Muscle of back (tissue), 3 donors: ENCODE measurements at regions not wholly inside any gene's neighbourhood (a gene's known extent, or its start where the extent isn't known, plus 50 kb on each side); places are given as distances from the start of the nearest gene placed in this dataset.

Experiments used
- DNase-seq, 3 donors: peaks; one replicate each; pipeline versions ENCODE4 v3.0.0 to v3.0.0-alpha.2; 2013

DNA sequence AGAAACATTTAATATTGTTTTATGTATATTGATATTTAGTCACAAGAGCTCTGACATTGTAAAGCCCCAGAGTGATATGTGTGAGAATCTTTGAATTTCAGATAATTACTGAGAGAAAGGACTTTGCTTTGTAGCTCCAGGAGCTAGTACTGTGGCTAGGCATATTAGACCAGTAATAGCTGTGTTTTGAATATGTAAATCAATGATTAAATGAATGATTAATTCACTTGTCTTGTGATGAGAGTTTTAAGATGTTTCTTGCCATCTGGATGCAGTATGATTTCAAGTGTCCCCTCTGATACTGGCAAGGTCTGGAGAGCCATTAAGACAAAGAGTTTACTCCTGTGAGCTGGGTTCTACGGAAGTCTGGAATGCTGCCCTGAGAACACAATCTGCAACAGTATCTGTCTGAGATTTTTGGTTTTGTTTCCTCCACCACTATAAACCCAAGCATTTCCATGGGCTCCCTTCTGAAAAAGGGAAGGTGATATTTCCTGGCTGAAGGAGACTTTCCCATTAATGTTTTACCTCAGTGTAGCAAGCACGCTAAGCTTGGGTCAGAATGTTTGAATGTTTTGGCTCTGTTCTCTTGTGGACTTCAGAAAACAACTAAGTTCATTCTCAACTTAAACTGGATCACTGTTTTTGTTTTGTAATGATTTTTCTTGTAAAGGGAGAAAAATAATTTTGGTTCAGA, 61.3 kb upstream of the BICC1 start:
- DNase-seq = peak in 1 of 3 donors; percentile 26

DNA sequence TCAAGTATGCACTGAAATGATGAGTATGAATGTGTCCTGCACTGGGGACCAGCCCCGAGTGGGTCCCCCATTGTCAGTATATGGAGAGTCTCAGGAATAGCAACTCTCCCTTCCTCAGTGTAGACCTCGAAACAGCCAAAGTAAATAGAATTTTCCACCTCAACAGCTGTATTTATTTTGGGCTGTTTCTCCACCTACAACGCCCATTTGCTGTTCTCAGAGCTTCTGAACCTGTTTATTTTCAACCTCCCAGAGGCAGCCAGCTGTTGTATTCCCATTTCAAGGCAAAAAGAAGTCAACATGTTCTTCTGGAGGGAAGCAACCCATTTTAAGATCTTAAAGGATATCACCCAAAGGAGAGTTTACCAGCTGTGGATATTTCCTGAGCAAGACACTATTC, 59.6 kb upstream of the BICC1 start:
- DNase-seq = no peak

DNA sequence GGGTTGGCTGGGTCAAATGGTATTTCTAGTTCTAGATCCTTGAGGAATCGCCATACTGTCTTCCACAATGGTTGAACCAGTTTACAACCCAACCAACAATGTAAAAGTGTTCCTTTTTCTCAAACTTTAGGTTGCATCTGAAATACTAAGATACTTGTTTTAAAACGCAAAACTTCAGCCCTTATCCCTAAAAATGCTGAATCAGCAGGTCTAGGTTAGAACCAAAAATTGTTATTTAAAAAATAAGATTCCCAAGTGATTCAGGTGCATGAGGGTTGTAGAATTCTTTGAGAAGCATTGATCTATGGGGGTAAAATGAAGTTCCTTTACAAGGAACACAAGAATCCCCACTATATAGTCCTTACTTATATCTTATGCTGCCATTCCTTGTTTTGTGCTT, 56.5 kb upstream of the BICC1 start:
- DNase-seq = no peak

DNA sequence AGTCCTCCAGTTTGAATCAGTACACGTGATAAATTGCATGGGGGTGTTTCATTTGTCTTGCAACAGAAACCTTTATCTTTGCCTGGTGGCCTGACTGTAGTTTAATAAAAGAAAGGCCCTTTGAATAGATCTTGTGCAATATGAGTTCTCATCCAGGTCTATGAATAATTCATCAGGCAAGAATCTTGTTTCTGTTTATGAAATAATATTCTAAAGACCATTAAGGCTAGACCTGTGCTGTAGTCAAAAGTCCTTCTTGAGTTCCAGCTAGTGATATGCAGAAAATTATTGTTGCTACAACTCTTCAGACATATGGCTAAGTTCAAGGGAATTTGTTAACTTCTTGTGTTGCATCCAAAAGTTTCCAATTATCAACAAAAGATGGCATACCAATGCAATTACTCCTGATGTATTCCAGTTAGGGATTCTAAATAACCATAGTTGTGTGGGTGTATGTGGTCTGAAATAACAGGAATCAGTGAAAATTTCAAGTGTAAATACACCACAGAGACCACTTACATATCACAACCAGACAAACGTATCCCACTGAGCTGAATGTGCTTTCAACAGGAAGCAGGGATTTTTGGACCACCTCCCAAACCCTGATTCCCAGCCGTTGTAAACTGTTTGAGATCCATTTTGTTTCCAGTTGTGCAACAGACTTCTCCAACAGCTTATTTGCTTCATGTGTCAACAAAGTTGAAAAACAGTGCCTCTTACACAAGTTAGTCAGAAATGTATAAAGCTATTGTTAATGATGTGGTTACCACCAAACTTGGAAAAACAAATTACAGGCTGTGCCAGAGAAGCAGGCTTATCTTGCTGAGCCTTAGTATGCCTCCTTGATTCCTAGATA, 54.7 kb upstream of the BICC1 start:
- DNase-seq = peak; percentile 62 to 91 (median 86)

DNA sequence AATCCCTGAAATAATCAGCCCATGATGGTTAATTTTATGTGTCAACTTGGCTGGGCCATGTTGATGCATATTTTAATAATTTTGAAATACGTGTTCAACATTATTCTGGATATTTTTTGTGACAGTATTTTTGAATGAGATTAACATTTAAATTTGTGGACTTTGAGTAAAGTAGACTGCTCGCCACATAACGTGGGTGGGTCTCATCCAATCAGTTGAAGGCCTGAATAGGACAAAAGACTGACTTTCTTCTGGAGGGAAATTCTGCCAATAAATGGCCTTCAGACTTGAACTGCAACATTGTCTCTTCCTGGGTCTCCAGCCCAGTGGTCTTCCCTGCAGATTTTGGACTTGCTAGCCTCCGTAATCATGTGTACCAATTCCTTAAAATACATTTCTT, 53.6 kb upstream of the BICC1 start:
- DNase-seq = no peak

DNA sequence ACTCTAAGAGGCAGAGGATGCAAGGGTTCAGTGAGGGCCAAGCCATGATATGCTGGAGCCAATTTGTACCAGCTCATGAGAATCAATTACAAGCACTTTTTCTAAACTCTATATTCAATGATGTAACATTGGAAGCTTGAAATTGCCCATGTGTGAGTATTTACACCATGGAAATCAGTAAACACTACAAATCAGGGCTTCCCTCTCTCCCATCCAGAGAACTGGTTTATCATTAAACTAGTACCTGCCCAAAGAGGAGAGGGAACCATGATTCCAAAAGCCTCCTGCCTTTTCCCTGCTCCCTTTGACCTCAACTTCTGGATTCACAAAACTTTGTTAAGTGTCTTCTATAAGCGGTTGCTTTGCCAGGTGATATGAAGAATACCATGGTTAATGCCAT, 52.5 kb upstream of the BICC1 start:
- DNase-seq = no peak

DNA sequence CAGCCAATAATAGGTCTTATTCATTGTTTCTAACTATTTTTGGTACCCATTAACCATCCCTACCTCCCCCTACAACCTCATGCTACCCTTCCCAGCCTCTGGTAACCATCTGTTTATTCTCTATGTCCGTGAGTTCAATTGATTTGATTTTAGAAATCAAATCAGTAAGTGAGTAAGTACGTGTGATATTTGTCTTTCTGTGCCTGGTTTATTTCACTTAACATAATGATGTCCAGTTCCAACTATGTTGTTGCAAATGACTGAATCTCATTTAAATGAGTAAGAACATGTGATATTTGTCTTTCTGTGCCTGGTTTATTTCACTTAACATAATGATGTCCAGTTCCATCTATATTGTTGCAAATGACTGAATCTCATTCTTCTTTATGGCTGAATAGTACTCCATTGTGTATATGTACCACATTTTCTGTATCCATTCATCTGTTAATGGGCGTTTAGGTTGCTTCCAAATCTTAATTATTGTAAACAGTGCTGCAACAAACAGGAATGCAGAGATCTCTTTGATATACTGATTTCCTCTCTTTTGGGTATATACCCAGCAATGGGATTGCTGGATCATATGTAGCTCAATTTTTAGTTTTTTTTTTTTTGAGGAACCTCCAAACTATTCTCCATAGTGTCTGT, 49.7 kb upstream of the BICC1 start:
- DNase-seq = no peak
